ENCODE measurements at regions not wholly inside any gene's neighbourhood (a gene's known extent, or its start where the extent isn't known, plus 50 kb on each side); places are given as distances from the start of the nearest gene placed in this dataset.

DNA sequence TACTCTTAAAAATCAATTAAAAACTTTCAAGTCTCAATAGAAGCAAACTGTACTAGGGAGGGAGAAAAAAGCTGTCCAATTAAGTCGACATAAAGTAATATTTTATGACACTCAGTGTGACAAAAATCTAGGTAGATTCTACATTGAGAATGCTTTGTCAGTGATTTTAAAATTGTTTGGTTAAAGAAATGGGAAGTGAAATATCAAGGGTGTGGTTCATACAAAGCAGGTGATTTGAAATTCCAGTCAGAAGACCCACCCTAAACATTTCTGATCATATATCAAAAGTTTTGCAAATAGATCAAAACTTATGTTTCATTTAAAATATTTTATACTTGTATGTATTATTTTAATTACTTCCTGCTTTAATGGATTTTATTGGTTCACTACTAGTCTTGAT, 338.9 kb upstream of the DCC start:
- TF ChIP-seq, protein P1, sequence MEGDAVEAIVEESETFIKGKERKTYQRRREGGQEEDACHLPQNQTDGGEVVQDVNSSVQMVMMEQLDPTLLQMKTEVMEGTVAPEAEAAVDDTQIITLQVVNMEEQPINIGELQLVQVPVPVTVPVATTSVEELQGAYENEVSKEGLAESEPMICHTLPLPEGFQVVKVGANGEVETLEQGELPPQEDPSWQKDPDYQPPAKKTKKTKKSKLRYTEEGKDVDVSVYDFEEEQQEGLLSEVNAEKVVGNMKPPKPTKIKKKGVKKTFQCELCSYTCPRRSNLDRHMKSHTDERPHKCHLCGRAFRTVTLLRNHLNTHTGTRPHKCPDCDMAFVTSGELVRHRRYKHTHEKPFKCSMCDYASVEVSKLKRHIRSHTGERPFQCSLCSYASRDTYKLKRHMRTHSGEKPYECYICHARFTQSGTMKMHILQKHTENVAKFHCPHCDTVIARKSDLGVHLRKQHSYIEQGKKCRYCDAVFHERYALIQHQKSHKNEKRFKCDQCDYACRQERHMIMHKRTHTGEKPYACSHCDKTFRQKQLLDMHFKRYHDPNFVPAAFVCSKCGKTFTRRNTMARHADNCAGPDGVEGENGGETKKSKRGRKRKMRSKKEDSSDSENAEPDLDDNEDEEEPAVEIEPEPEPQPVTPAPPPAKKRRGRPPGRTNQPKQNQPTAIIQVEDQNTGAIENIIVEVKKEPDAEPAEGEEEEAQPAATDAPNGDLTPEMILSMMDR (IDR thresholded peaks at IDR 0.05; ENCODE audit: insufficient read depth, low read length) = no peak
- no peak for DNase-seq (ENCODE audit: low read depth)
- no peak overlapping the region for H3K4me3 ChIP-seq (ENCODE audit: low read depth, low read length)

DNA sequence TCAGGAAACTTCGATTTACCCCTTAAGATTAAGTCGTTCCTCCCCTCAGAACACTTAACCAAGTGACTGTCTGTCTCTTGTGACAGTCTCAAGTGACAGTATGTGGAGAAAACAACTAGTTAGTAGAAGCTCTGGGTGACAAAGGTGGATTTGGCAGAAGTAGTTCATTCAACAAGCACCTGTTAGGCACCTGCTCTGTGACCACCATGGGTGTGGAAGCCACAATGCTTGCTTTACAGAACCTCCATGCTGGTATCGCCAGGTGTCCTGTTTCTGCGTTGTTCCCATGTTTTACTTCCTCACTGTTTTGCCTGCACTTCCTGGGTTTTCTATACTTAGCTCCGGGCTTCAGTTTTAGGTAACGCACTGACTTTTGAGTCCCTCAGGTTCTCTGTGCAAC, 337.4 kb upstream of the DCC start:
- no peak for DNase-seq (ENCODE audit: low read depth)
- H3K4me3 ChIP-seq (ENCODE audit: low read depth, low read length) = no peak overlapping the region
- TF ChIP-seq, protein P1 (IDR thresholded peaks at IDR 0.05; ENCODE audit: insufficient read depth, low read length) = no peak

DNA sequence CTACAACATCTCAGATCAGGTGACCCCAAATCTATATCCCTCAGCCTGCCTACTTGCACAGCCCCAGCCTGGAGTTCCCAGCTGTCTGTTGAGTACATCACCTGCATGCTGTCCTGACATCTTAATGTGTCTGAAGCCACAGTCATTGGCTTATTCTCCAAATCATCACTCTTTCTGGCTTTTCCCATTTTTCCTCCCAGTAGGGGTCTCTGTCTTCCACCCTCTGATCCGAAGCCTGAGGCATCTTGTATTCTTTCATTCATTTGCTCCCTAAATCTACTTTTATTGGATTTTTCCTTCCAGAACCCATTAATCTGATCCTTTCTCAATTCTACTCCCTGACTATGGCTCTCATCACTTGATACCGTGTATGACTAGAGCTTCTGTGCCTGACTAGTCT, 332.9 kb upstream of the DCC start:
- DNase-seq (ENCODE audit: low read depth) = no peak
- TF ChIP-seq, protein P1 (IDR thresholded peaks at IDR 0.05; ENCODE audit: insufficient read depth, low read length) = no peak
- no peak overlapping the region for H3K4me3 ChIP-seq (ENCODE audit: low read depth, low read length)

DNA sequence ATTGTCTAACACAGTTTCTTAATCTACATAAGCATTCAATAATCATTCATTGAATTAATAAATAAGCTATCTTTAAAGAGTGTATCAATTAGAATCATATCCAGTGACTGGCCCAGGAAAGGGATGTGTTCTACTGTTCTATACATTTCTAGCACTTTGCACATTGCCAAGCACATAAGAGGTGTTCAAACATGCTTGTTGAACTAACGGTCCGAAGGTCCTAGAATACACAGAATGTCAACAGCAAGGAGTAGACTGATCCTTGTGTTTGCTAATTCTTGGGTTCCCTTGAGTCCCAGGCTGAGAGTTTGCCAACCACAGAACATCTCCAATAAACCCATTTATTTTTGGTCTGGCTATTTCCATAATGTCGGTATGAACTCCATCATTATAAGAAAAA, 331.7 kb upstream of the DCC start:
- no peak overlapping the region for H3K4me3 ChIP-seq (ENCODE audit: low read depth, low read length)
- TF ChIP-seq, protein P1 (IDR thresholded peaks at IDR 0.05; ENCODE audit: insufficient read depth, low read length) = no peak
- no peak for DNase-seq (ENCODE audit: low read depth)

DNA sequence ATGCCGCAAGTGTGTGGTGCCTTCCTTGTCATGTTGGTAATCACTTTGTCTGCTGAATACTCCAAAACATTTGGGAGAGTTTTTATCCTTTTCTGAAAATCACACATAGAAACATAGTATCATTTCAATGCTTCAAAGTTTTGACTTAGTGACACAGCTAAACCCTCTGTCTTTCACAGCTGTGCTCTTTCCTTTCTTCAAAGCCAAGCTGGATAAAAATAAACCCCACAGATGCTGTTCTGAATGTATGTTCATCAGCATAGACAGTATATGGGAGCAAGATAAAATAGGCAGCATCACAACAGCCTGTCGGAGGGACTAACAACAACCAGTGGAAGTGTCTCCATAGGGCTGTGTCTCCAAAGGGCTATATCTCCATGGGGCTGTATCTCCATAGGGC, 331.3 kb upstream of the DCC start:
- H3K4me3 ChIP-seq (ENCODE audit: low read depth, low read length) = no peak overlapping the region
- TF ChIP-seq, protein P1 (IDR thresholded peaks at IDR 0.05; ENCODE audit: insufficient read depth, low read length) = no peak
- DNase-seq (ENCODE audit: low read depth) = no peak

DNA sequence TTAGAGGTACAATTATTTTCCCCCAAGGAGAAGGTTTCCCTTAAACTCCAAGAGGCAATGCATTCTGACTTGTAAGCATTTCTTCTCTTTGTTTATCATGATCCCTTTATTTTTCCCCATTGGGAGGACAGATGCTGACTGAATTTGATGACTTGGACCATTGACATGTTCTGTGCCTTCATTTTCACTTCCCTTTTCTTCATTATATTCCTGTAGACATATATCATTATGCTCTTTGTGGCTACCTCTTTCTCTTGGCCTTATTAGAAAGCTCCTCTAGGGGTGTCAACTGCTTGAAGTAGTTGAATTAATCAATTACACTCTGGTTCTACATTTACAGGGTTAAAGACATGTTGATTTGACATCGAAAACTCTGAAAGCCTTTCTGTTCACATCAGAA, 330.0 kb upstream of the DCC start:
- no peak for DNase-seq (ENCODE audit: low read depth)
- no peak overlapping the region for H3K4me3 ChIP-seq (ENCODE audit: low read depth, low read length)
- TF ChIP-seq, protein P1 (IDR thresholded peaks at IDR 0.05; ENCODE audit: insufficient read depth, low read length) = no peak

DNA sequence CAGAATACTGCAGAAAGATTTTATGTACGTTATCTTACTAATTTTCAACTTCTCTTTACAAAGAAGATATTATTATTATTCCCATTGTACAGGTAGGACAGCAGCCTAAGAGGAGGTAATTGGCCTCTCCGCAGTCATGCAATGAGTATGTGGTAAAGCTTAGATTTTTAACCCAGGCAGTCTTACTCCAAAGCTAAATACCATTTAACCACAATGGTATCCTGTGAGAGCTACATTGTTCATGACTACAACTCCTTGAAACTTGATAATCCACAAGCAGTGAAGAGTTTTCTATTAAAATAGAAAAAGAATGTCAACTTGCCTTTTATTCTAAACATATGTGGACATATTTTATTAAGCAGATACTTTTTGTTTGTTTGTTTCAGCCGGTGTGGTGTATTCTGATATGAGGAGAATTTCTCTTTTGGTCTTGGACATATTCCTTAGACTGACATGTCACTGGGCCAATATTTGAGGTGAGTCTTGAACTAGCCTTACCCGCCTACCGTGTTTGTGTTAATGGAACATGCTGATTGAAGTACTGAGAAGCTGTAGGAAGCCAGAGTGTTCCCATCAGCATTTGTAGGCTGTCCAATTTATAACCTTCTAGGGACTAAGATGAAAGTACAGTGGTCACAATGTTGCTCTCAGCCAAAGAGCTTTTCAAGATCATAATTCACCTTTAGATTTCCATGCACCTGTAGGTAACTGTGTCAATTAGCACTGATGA, 293.9 kb upstream of the DCC start:
- TF ChIP-seq, protein P1 (IDR thresholded peaks at IDR 0.05; ENCODE audit: insufficient read depth, low read length) = no peak
- no peak for DNase-seq (ENCODE audit: low read depth)
- H3K4me3 ChIP-seq (ENCODE audit: low read depth, low read length) = no peak overlapping the region
